GM18861 (cell line): ENCODE measurements at regions not wholly inside any gene's neighbourhood (a gene's known extent, or its start where the extent isn't known, plus 50 kb on each side); places are given as distances from the start of the nearest gene placed in this dataset.

ENCODE experiments used
- ATAC-seq: cut with Tn5 transposase; IDR thresholded peaks from one replicate; pipeline ENCODE4 v1.9.1; 2021; ENCODE audit not compliant: unreplicated experiment

DNA sequence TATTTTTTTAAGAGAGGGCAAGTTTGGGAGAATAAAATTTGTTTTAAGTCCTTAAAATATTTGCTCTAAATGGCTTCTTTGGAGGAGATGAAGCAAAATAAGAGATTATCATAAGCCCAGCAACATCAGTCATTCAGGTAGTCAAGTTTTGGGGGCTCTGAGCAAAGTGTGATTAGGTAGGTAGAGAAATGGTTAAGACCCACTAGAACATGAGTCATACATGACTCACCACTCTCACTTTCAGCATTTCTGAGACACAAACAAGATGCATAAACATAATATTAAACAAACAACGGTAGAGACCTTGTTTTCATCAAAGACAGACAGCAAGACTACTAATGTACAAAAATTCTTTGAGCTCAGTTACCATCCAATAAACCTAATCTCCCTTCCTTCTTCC is 272.2 kb downstream of the LMO4 start:
- no peak for ATAC-seq

DNA sequence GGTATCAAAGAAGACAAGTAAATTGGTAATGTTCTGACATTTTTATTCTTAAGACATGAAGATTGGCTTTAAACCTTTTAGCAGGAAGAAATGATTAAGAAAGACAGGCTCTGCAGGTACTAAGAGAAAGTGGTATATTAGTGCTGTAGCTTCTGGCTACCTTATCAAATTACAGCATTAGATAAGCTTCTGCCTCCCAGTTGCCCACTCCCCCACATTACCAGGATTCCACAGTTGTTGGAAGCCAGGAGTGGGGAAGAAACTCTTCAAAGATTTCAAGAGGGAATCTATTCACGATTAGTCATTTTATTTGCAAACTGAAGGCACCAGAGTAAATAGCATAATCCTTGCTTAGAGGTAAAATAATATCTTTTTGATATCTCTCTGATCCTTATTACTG is 274.9 kb downstream of the LMO4 start:
- ATAC-seq = no peak

DNA sequence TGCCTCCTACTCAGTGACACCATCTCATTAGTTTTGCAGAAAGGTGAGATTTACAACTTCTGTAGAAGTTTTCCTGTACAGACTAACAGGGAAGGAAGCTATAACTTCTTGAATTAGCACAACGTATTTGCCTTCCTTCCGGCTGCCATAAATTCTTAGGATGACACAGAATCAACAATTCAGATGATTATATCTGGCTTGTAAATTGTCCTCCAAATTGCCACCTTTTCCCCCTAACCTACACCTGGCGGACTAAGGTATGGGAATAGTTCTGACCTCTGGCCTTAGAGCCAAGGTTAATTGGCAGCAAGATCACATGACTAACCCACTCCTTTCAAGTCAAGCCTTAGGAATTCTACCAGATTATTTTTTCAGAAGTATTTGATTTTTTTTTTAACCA is 284.3 kb downstream of the LMO4 start:
- no peak for ATAC-seq

DNA sequence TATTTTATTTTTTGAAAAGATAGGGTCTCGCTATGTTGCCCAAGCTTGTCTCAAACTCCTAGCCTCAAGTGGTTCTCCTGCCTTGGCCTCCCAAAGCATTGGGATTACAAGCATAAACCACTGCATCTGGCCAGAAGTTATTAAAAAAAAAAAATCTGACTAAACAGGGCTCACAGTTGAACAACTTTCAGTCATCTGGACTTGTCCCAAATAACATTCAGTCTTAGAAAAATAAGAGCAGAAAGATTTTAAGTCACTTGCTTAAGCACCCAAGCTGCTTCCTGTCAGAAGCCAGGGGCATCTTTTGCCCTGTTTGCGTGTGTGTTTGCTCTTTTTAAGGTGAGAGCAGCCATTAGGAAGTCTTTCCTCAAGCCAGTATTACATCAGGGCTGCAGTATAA is 286.8 kb downstream of the LMO4 start:
- ATAC-seq = no peak

DNA sequence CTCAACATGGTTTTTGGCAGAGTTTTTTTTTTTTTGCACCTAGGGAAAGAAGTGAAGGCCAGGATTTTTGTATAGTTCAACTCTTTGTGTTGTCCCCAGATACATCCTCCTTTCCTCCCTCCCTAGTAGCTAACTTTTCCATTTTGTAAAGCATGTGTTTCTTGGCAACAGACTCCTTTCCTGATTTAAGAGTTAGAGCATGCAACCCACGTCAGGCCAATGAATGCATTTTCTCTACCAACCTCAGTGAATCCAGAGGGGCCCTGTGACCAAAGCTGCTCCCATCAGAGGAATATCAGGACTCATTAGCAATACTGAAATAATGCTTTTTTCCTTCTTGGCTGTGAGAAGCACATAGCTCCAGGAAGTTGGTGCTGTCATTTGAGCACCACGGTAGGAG is 287.2 kb downstream of the LMO4 start:
- no peak for ATAC-seq

DNA sequence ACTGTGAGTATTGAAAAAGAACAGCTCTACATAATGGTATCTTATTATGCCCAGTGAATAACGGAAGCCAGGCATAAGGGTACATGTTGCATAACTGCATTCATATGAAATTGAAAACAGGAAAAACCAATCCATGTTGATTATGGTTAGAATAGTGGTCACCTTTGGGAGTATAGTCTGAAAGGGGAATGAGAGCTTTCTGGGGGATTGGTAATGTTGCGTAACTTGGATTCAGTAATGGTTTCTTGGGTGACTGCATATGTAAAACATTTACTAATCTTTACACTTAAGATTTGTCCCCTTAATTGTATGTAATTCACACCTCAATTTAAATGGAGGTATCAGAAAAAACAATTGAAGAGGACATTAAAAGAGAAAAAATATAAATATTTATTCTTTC is 292.1 kb downstream of the LMO4 start:
- no peak for ATAC-seq

DNA sequence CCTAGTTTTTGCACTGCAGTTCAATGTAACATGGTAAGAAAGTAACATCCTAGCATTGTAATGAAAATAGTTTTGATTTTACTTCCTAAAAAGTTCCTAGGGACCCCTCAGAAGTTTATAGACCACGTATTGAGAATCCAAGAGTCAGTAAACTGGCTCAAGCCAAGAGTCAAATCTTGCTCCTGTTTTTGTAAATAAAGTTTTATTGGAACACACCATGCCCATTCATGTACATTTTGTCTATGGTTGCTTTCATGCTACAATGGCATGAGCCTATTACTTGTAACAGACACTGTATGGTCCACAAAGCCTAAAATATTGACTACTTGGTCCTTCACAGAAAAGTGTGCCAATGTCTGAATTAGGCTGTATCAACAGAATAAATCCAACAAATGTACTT is 301.0 kb downstream of the LMO4 start:
- no peak for ATAC-seq

DNA sequence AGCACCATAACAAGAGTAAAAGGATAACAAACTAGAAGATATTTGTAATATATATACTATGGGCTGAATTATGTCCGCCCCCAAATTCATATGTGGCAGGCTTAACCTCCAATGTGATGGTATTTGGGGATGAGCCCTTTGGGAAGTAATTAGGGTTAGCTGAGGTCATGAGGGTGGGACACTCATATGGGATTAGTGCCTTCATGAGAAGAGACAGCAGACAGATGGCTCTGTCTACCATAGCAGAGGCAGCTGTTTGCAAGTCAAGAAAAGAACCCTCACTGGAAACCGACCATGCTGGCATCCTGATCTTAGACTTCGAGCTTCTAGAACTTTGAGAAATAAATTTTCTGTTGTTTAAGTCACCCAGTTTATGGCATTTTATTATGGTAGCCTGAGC is 303.6 kb downstream of the LMO4 start:
- ATAC-seq = no peak

DNA sequence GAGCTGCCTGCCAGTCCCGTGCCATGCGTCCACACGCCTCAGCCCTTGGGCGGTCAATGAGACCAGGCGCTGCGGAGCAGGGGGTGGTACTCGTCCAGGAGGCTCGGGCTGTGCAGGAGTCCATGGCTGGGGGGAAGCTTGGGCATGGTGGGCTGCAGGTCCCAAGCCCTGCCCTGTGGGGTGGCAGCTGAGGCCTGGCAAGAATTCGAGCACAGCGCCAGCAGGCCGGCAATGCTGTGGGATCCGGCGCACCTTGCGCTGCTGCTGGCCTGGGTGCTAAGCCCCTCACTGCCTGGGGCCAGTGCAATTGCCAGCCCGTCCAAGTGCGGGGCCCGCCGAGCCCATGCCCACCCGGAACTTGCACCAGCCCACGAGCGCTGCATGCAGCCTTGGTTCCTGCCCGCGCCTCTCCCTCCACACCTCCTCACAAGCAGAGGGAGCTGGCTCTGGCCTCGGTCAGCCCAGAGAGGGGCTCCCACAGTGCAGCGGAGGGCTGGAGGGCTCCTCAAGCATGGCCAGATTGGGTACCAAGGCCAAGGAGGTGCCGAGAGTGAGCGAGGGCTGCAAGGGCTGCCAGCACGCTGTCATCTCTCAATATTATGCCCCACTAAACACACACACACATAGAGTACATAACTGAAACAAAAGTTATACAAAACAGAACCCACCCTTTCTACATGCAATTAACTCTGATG is 307.7 kb downstream of the LMO4 start:
- ATAC-seq = no peak

DNA sequence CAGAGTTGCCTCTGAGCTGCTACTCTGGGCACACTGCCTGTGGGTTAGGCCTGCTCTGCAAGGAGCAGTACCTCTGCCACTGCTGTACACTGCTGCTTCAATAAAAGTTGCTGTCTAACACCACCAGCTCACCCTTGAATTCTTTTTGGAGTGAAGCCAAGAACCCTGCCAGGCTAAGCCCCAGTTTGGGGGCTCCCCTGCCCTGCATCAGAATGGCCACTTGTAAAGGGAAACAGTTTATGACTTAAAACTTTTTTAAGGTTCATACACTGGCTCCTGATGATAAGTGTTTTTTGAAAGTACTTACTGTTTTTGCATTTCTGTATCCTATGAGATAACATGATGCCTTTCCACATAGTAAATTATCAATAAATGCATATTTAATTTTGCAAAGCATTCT is 310.0 kb downstream of the LMO4 start:
- ATAC-seq = no peak

DNA sequence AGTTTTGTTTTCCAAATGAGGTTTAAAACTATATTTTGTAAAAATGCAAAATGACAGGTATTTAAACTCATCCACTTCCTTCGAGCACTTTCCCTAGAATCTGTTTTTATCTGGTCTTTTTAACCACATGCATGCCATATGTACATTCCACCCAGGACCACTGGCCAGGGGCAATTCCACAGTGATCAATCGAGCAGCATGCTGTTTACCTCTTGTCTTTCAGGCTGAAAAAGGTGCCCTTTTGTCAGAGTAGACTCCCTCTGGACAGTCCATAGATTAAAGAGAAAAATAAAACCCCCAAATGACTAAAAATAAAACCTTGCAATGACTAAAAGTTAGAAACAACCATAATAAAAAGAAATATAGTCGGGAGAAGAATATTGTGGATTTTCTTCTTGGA is 313.3 kb downstream of the LMO4 start:
- ATAC-seq = no peak

DNA sequence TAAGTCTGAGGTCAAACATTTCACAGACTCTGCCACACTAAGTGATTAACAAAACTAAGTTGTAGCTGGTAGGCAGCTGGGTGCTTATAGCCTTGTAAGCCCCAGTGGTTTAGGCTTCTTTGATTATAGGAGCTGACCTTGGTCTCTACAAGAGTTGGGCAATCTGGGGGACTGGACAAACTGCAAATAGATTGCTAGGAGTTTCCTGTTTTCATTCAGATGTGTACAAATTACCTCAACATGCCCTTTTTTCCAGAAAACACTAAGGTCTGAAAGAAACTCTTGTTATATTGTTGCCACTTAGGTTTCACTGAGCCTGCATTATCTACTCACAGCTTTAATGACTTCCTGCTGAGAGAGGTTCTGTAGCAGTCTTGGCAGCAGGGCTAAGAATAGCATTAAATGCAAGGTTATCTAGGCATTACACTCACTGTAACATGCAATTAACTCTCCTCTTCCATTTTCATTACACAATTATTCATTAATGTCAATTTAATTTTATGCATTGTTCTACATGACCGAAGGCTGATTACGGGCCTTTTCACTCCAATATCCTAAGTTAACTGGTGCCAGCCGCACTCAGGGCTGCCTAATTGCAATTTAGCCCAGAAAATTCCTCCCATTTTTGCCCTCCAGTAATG is 314.0 kb downstream of the LMO4 start:
- ATAC-seq = no peak

DNA sequence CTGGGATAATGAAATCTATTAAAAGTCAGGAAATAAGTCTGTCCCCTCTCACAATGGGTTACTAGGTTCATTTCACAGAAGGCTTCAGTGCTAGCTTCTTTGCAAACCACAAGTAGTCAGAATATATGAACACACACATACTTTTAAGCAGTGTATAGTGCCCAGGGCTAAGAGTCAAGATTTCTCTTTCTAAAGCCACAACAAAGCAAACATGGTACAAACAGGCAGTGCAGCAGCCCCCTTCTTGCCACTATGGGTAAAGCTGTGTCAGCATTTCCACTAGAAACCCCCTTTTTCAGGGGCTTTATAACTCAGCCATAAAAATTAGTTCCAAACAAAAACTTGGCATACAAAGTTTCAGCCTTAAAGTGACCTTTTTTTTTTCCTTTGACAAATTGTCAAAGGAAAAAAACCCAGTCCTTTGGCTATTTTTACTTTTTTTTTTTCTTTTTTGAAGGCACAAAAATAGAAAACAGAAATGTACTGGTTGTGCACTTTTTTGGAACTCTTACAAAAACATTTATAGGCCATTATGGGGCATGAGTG is 315.4 kb downstream of the LMO4 start:
- ATAC-seq = no peak

DNA sequence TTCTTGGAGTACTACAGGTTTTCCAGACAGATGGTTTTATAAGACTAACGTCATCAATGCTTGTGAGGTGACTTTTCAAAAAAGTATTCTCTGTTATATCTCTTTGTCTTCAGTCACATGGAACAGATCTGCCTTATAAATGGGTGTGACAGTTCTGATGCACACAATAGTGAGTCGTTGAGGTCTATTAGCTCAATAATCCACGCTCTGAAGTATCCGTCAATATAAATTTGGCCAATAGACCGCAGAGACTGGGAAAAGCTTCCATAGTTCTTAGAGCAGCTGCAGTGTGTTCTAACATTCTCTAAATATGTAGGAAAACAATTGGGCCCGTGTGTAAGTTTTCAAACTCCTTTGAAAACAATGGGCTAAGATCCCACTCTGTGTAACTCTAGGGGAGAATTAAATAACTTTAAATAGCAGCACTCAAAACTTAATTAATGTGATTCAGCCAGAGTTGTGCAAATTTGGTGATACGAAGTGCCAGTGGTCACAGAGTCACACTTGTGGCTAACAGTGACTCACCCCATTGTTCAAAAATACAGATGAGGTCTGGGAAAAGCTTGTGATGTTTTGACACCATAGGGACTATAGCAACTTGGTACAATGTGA is 316.0 kb downstream of the LMO4 start:
- ATAC-seq = no peak

DNA sequence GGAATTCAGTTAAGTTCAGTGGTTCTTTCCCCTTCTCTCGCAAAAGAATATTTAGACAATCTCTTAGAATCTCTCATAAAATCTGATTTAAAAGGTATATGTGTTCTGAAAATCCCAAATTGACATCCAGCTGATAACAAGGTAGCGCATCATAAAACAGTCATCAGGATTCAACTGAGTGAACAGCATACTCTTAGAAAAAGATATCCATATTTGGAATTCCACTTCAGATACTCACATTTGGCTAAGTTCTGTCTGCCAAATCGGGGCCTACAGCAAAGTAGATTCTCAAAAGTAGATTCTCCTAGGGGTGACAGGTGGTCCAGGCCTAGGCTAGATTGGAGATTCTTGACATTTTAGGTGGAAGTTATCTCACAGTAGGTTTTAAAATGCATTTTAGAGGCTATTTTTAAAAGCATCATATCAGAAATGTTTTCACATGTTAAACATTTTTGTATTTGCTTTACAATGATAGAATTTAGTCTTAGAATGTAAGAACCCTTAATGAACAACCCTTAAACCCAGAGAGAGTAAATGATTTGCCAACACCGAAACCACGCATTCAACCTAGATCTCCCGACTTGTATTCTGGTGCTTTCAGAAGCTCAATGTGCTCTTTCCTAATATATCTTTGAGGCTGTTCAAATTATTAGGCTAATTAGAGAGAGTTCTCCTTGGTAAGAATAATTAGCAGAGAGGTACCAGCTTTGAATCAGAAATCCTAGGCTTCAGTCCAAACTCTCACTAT is 318.9 kb downstream of the LMO4 start:
- peak; percentile 67 for ATAC-seq

DNA sequence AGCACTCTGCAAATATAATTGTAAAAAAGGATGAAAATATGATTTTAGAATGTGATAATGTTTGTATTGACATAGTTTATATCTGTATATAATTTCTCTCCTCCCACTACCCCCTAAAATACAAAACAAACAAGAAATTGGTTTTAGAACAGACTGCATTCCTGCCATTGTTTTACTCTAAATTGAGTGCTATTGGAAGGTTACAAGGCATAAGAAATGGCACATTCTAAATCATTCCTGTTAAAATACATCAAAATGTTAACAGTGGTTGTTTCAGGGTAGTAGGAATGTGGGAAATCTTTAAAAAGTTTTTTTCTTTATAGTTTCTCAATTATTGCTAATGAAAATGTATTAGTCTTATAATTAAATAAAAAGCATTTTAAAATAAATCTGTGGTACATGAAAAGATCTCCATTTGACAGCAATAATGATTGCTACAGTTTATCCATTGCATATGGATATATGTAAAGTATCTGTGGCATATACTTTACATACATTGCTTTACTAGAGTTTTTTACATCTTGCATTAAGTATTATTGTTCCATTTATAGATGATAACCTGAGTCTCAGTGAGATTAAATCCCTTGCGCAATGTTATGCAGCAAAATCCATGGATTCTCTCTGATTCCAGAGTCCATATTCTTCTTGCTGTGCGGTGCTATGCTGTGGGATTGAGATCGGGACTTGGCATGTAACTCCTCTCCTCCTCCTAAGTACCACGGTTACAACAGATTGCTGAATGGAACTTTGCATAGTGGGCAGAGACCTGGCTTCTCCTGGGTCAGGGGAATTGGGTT is 319.8 kb downstream of the LMO4 start:
- no peak for ATAC-seq

DNA sequence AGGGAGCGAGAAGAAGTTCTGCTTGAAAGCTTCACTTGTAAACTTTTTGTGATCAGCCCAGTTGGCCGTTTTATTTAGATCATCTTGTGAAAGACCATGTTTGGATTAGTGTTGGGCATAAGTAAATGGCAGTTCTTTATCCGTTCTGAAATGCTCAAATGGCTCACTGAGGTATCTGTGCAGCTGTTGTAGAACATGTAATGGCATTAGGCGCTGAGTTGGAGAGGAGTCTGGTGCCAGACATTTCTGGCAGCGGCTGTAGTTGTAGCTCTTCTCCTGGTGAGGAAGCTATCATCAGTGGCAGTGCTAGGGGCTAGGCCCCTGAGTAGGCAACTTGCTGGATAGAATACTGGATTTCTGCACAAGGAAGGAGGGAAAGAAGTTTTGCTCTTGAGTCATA is 321.6 kb downstream of the LMO4 start:
- no peak for ATAC-seq

DNA sequence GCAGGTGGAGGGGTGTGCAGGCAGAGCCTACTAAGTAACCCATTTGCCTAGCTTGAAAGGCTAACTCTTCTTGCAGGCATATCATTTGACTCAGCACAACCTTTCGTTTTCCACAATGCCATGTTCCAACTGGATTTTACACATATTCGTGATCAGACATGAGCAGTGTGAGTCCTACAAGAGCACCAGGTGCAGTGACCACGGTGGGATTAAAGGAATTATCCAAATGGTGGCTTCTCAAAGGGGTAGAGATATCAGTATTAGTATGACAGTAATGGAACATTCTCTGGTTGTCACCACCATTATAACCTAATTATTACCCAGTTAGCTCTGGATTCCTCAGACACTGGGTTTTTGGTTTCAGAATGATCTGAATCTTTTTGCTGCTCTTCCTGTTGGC is 323.5 kb downstream of the LMO4 start:
- no peak for ATAC-seq

DNA sequence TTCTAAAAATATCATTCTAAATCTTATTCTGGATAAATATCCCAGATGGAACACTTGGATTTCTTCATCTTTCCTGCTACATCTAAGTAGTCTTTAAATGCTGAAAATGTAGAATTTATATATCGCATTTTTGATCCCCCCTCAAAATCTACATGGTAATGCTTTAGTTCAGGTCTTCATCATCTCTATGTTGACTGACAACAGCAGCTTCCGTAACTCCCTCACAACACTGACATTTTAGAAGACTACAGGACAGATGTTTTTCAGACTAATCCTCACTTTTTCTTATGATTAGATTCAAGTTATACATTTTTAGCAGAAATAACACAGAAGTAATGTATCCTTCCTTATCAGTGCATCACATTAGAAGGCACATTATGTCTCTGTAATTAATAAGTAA is 336.5 kb downstream of the LMO4 start:
- no peak for ATAC-seq

DNA sequence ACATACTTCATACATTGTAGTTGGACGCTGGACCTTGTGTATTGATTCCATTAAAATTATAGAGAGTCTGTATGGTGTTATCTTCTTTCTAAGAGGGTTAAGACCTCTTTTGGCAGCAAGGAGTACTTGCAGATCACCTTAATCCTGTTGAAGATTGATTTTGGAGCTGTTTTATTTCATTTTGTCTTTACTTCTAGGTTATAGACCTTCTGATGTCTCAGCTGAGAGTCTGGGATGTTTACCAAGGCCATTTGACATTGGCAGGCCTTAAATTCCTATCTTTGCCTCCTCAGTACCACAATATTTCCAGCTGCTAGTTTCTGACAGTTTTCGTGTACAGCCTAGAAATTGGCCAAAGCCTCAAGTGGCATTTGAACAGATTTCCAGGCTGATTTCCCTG is 338.0 kb downstream of the LMO4 start:
- no peak for ATAC-seq

DNA sequence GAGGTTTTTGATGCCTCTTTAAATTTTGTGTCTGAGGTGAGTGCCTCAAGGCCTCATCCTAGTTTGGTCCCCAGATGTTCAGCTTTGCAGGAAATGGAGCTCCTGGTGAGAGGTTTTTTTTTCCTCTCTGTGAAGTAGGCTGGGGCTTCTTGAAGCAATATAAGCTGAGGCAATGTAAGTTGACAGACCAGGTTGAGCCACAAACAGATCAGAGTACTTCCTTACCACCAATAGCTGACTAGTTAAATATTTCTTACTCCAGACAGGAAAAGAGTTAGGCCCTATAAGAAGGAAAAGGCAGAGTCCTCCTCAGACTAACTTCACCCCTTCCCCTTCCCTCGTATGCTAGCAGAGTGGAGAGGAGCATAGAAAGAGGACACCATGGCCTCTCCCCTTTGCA is 341.0 kb downstream of the LMO4 start:
- no peak for ATAC-seq
